IMR-90 (cell line): ENCODE measurements at regions not wholly inside any gene's neighbourhood (a gene's known extent, or its start where the extent isn't known, plus 50 kb on each side); places are given as distances from the start of the nearest gene placed in this dataset.

ENCODE experiments used
- CHD1 ChIP-seq: IDR thresholded peaks from 2 replicates; pipeline ENCODE4 v1.6.1; 2012; ENCODE audit warnings: low read depth, low read length, improper control_type of control experiment
- MAFK ChIP-seq: IDR thresholded peaks from 2 replicates; pipeline ENCODE4 v1.6.1; 2012; ENCODE audit warnings: low read depth, low read length, improper control_type of control experiment
- NFE2L2 ChIP-seq: fragments of 150-350 bp; IDR thresholded peaks from 2 replicates; pipeline ENCODE4 v1.6.1; 2016; ENCODE audit warnings: low read depth, mild to moderate bottlenecking, low read length
- POLR2A ChIP-seq: IDR thresholded peaks from 2 replicates; pipeline ENCODE4 v1.6.1; 2012; ENCODE audit warnings: mild to moderate bottlenecking, low read depth, low read length
- RFX5 ChIP-seq: IDR thresholded peaks from 2 replicates; pipeline ENCODE4 v1.8.0; 2012; ENCODE audit warnings: low read depth, mild to moderate bottlenecking, low read length, moderate library complexity
- SMC3 ChIP-seq: fragments of 150-350 bp; IDR thresholded peaks from 2 replicates; pipeline ENCODE4 v1.6.1; 2016; ENCODE audit warnings: low read depth, mild to moderate bottlenecking, antibody characterized with exemption, low read length, moderate library complexity
- TF ChIP-seq, protein P1 (sequence below): conservative IDR thresholded peaks from 2 replicates; pipeline ENCODE4 v1.5.1; 2012; ENCODE audit warnings: mild to moderate bottlenecking, low read depth, low read length, improper control_type of control experiment

DNA sequence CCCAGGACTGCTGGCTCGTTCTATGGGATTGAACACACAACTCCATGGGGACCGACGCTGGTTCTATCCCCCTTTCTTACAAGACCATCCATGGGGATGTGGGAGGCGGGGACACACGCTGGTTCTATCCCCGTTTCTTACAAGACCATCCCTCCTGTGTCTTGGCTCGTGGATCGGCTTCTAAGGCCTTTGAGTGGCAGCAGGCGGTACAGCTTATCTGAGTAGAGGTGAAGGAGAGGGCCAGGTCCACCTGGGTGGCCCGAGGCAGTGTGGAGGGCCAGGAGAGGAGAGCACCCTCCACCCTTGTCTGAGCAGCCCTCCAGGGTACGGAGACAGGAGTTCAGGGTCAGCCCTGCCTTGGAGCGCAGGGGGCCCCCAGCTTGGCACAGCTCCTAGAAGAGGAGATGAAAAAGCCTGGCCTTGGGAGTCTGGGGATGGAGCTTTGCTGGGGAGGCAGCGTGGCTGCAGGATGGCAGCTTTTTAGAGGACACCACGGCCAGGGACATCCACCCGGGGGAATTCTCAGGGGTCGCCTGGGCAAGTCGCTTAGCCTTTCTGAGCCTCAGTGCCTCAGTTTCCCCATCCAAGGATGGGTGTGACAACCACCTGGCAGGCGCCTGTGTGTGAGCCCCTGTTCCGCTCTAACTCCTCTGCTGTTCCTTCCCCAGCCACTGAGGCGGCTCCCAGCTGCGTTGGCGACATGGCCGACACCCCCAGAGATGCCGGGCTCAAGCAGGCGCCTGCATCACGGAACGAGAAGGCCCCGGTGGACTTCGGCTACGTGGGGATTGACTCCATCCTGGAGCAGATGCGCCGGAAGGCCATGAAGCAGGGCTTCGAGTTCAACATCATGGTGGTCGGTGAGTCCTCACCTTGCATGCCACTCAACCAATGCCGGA is 341.0 kb downstream of the SEC14L1 start:
- TF ChIP-seq, protein P1, sequence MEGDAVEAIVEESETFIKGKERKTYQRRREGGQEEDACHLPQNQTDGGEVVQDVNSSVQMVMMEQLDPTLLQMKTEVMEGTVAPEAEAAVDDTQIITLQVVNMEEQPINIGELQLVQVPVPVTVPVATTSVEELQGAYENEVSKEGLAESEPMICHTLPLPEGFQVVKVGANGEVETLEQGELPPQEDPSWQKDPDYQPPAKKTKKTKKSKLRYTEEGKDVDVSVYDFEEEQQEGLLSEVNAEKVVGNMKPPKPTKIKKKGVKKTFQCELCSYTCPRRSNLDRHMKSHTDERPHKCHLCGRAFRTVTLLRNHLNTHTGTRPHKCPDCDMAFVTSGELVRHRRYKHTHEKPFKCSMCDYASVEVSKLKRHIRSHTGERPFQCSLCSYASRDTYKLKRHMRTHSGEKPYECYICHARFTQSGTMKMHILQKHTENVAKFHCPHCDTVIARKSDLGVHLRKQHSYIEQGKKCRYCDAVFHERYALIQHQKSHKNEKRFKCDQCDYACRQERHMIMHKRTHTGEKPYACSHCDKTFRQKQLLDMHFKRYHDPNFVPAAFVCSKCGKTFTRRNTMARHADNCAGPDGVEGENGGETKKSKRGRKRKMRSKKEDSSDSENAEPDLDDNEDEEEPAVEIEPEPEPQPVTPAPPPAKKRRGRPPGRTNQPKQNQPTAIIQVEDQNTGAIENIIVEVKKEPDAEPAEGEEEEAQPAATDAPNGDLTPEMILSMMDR, result no peak
- TF ChIP-seq RFX5, result no peak
- TF ChIP-seq POLR2A, result no peak
- TF ChIP-seq NFE2L2, result no peak
- no peak for TF ChIP-seq CHD1
- TF ChIP-seq MAFK, result no peak
- no peak for TF ChIP-seq SMC3
